IPS-NIHi11 (cell line): ENCODE measurements at regions not wholly inside any gene's neighbourhood (a gene's known extent, or its start where the extent isn't known, plus 50 kb on each side); places are given as distances from the start of the nearest gene placed in this dataset.
"Not testable (repeated sequence)": the region's sequence is repeated elsewhere in the genome, so short reads cannot be mapped to it uniquely, and the experiment has no call there.

Experiments
- DNase-seq: peaks from one replicate; pipeline ENCODE4 v3.0.0; 2012; ENCODE audit warnings: mixed read lengths, low spot score

- no peak for DNase-seq
Measured at GRCh38 chr1:30569384-30569783, 154.0 kb downstream of the MATN1 start.

GRCh38 chr1:30562559-30562958 is 160.8 kb downstream of the MATN1 start:
- DNase-seq = no peak

DNA sequence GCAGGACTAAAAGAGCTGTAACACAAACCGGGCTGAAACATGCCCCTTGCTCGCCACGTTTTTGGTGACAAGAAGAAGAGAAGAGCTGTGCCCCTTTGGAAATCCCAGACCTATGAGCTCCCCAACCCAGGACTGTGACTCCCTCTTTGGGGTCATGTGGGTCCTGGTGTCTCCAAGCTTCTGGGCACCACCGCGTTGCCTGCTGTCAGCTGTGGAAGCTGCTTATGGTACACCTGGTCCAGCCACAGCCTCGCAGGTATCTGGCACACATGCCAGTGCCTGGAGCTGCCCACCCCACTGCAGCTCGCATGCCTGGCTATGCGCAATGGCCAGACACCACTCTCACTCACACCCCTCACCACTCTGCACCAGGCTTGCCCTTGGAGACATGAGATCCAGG is 171.8 kb downstream of the MATN1 start:
- no peak for DNase-seq

DNA sequence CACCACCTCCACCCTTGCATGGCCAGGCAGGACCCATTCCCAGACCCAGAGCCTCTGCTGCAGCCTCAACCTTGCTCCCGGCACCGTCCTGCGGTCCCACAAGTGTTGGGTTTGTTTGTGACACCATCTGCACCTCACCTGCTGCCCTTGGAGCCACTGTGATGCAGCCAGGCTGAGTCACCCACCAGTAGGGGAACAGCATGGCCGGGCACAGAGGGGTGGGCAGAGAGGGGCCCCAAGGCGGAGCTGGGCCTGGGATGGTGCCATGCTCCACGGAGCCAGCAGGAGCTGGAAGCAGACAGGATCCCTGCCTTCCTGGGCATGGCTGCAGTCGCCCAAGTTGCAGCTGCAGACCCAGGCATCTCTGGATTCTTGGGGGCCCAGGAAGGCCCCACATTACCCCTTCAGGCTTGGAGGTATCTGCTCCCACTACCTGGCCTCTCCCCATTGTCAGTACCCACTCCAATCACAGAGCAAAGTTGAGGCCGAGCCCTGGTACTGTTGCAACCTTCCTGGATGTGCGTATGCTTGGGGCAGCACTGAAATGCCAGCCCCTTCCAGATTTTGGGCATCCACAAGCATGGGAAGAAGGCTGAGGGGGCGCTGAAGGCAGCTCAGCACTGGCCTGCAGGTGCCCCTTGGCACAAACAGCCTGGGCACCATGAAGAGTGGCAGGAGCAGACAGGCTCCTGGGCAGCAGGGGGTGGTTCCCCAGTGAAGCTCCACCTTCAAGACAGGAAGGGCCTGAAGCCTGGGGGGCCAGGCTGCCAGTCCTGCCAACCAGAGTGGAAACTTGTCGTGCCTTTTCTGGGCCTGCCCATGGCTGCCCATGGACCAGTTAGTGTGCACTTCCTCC is 172.8 kb downstream of the MATN1 start:
- DNase-seq = no peak

- DNase-seq = not testable (repeated sequence)
Measured at GRCh38 chr1:30549872-30550271, 173.5 kb downstream of the MATN1 start.

GRCh38 chr1:30548294-30548693 is 175.1 kb downstream of the MATN1 start:
- DNase-seq = no peak

GRCh38 chr1:30547326-30547725 is 176.1 kb downstream of the MATN1 start:
- DNase-seq = not testable (repeated sequence)

DNA sequence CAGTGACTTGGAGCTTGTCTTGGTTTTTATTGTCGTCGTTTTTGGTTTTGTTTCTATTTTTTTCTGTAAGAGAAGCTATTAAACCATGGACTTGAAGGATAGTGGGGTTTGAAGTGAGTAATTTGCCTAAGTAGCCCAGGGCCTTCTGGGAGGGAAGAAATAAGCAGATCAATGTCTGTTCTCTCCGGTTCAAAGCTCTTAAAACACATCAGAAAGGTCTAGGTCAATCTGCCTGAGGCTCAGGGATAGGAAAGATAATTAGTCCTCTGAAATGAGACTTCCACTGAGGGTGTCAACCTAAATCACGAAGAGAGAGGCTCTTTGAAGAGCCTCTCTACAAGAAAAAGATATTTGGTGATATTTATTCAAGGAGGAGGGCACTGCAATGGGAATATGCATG is 178.0 kb downstream of the MATN1 start:
- no peak for DNase-seq

GRCh38 chr1:30541721-30542485 is 181.5 kb downstream of the MATN1 start:
- no peak for DNase-seq

DNA sequence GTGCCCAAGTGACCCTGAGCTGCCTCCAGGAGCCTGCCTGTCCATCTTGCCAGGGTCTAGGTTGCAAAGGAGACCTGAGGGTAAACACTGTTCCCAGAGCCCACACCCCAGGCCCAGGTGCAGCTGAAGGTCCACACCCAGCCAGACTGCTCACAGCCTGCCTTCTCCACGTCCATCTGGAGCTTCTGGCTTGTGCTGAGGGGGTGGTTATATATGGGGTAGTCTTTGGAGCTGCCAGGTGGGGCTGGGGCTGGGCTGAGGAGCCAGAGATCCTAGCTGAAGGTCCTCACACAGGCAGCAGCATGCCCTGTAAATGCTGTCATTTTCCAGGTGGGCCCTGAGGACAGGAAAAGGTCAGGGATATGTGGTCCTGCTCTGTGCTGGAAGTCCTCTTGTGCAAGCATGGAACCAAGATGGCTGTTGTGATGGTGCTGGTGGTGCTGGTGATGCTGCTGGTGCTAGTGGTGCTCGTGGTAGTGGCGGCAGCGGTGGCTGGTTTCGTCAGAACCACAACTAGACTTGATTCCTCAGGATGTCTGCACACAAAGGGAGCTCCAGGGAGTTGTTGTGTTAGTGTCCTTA is 182.7 kb downstream of the MATN1 start:
- DNase-seq = no peak

- DNase-seq = no peak
Measured at GRCh38 chr1:30539884-30540283, 183.5 kb downstream of the MATN1 start.

DNA sequence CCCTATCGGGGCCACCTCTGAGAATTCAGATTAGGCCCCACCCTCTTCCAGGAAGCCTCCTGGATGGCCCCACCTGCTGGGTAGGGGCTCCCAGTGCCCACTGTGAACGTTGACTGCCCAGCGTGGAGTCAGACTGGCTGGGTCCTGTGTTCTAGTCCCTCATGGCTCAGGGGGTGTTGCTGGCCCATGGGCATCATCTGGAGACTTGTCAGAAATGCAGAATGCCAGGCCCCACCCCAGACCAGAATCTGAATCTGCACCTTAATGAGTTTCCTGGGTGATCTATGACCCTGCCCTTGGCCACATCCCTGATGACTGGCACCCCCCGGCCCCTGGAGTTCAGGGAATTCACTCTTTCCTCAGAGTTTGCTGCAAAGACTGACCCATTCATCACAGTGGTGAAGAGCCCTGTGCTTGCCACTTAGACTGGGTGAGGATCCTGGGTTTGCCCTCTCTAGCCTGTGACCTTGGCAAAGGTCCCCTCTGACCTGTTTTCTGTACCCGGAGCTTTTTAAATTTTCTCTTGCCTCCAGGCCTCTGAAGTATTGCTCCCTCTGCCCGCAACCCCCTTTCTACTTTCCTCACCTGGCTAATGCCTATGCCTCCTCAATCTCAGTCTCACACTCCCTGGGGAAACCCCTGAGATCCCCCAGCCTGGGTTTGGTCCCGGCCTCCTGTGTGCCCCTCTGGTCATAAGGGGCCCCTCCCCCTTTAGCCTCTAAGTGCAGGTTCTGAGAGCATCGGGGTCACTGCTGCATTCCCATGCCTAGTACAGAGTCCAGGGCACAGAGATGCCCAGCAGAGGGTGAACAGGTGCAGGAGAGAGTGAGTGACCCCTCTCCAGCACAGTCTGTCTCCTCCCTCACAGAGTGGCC is 184.2 kb downstream of the MATN1 start:
- DNase-seq = no peak

- no peak for DNase-seq
Measured at GRCh38 chr1:30538226-30538992, 185.0 kb downstream of the MATN1 start.

DNA sequence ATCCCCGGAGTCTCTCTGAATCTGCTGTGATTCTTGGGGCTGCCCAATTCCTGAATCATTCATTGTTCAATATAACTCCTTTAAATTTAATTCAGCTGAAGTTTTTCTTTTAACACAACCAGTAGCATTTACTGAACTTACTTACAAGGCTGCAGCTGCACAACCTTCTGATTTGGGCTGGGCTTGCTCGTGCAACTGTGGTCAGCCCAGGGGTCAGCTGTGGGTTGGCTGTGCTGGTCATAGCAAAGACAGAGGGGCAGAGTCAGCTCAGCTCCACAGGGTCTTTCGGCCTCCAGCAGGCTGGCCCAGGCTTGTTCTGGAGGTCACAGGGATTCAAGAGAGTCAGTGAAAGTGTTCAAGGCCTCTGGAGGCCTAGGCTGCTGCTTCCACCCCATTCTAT is 186.1 kb downstream of the MATN1 start:
- no peak for DNase-seq

GRCh38 chr1:30536530-30536929 is 186.9 kb downstream of the MATN1 start:
- DNase-seq = no peak

GRCh38 chr1:30535595-30536325 is 187.6 kb downstream of the MATN1 start:
- no peak for DNase-seq

DNA sequence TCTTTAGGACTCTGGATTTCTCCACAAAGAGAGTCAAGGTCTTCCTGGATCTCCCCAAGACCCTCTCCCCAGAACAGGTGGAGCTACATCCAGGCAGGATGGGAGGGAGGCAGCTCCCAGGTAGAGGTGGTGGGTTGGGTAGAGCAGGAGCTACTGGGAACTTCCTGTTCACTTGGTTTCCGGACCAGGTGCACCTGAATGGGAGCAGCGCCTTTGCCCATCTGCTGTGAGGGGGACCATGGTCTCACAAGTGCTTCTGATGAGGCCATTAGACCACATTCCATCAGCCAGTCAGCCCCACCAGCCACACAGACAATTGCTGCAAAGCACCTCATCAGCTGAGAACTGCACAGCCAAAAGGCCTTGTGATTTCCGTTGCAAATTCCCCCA is 188.8 kb downstream of the MATN1 start:
- no peak for DNase-seq

- no peak for DNase-seq
Measured at GRCh38 chr1:30533796-30534550, 189.4 kb downstream of the MATN1 start.

GRCh38 chr1:30533141-30533540 is 190.2 kb downstream of the MATN1 start:
- no peak for DNase-seq

DNA sequence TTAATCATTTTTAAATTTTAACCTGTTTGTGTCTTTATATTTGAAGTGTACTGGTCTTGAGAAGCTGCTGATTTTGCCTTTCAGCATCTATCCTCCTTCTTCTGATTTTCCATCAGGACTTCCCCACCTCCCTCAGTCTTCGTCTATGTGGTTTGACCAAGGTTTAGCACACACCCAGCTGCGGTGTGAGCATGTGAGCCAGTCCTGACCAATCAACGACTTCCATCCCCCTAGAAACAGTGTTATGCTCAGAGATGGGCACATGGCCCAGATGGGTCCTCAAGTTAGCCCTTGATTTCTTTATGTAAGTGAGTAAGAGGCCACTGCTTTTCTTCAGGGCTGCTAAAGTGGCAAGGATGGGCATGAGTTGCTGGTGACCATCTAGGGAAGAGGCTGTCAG is 190.8 kb downstream of the MATN1 start:
- DNase-seq = no peak
